ENCODE measurements at regions not wholly inside any gene's neighbourhood (a gene's known extent, or its start where the extent isn't known, plus 50 kb on each side); places are given as distances from the start of the nearest gene placed in this dataset.
"Not testable (repeated sequence)": the region's sequence is repeated elsewhere in the genome, so short reads cannot be mapped to it uniquely, and the experiment has no call there.

DNA sequence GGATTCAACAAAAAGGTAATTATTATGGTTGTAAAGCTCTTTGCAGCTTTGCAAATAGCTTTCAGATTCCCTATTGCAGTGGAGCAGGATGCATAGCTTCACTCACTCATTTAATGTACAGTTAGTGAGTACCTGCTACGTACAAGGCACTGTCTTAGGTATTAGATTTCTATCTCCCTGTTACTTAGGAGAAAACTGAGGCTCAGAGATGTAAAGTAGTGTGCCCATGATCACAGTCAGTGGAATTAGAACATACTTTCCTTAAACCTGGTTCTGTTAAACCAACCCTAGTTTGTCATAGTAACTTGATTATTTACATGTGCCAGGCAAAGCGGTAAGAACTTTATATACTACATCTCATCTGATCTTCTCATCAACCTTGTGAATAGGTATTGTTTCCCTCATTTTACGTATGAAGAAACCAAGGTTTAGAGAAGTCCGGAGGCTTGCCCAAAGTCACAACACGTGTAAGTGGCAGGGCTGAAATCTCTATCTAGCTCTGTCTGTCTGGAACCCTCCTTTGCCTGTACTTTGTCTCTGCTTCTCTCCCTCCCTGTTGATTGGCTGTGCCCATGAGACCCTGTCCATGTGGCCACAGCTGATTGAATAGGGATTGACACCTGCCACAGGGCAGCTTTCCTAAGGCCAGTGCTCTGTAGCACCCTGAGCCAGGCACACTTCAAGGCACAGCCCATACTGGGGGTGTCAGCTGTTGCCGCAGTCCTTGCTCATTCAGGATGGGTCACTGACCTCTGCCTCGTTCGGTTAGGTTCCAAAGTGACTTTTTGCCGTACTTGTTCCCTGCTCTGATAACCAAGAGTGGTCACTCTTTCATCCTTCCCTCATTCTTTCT lies 63.8 kb upstream of the PRSS23 start:
- no peaks in the 10 kb centered on the region for H3K9me2 ChIP-seq (replicated peaks; ENCODE audit: insufficient read depth)
- TF ChIP-seq, protein P1, sequence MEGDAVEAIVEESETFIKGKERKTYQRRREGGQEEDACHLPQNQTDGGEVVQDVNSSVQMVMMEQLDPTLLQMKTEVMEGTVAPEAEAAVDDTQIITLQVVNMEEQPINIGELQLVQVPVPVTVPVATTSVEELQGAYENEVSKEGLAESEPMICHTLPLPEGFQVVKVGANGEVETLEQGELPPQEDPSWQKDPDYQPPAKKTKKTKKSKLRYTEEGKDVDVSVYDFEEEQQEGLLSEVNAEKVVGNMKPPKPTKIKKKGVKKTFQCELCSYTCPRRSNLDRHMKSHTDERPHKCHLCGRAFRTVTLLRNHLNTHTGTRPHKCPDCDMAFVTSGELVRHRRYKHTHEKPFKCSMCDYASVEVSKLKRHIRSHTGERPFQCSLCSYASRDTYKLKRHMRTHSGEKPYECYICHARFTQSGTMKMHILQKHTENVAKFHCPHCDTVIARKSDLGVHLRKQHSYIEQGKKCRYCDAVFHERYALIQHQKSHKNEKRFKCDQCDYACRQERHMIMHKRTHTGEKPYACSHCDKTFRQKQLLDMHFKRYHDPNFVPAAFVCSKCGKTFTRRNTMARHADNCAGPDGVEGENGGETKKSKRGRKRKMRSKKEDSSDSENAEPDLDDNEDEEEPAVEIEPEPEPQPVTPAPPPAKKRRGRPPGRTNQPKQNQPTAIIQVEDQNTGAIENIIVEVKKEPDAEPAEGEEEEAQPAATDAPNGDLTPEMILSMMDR (IDR thresholded peaks at IDR 0.05; ENCODE audit: poor library complexity): no peak
- no peak for TF ChIP-seq EZH2phosphoT487 (IDR thresholded peaks at IDR 0.05; ENCODE audit: low read depth, severe bottlenecking, unreplicated experiment)
- TF ChIP-seq EZH2 (IDR thresholded peaks at IDR 0.05; ENCODE audit: borderline replicate concordance): no peak
- no peaks in the 10 kb centered on the region for H3K9me3 ChIP-seq (ENCODE audit: low read depth)
- DNase-seq (ENCODE audit: low spot score): no peak
- no peaks in the 10 kb centered on the region for H3K27me3 ChIP-seq
- 78% methylated on average over 9 of the region's 9 CpGs for WGBS (ENCODE audit: low lambda C conversion rate, missing lambda C conversion rate)
- H3K4me2 ChIP-seq: no peak overlapping the region
- no peak overlapping the region for H2AFZ ChIP-seq
- H3K4me1 ChIP-seq (ENCODE audit: insufficient read depth): peaks cover 40% of the 10 kb centered on the region
- no peak overlapping the region for H3K4me3 ChIP-seq
- no peaks in the 10 kb centered on the region for H3K79me2 ChIP-seq
- H3K27ac ChIP-seq: peak overlapping the region; percentile 48
- no peaks in the 10 kb centered on the region for H3K36me3 ChIP-seq (replicated peaks; ENCODE audit: insufficient read depth, low read depth)
- H4K20me1 ChIP-seq (ENCODE audit: insufficient read depth, poor library complexity, severe bottlenecking): no peaks in the 10 kb centered on the region

DNA sequence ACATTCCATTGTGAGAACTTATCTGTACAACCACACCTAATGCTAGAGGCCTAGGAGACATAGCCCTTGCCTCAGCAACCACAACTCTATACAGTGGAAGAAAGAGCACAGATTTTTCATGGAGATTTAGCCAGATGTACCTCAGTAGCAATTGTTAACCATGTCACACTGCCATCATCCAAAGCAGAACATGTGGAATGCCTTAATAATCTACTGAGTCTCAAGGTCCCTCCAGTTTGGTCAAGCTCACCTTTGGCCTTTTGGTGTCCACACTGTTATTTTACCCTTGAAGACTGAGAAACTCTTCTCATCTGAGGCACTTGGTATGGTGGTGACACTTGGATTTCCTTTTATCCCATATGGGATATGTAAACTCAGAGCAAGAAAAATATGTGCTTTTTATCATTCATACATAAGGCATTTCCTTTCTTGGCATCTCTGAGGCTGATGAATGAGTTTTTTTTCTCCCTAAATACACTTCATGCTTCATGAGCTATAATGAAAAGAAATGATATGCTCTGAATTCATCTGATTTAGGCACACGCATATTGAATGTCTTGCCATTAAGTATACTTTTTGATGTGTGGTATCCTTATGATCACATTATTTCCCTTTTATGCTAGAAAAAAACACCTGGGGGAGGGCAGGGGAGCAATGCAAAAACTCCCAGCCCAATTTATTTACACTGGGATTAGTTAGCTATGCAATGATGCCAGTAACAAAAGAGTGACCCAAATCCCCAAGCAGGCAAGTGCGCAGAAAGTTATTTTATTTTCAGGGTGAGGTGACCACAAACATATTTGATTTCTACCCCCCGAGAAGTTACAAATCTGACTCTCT lies 63.3 kb upstream of the ME3 start:
- Histone ChIP-seq H2AFZ (no peak overlapping the region), H3K4me1 (ENCODE audit: insufficient read depth) (peaks cover 32% of the 10 kb centered on the region), H3K4me2 (no peak overlapping the region), H3K4me3 (no peak overlapping the region), H3K36me3 (replicated peaks; ENCODE audit: insufficient read depth, low read depth) (no peaks in the 10 kb centered on the region), H3K9me3 (ENCODE audit: low read depth) (no peaks in the 10 kb centered on the region), H3K27me3 (no peaks in the 10 kb centered on the region), H3K27ac (peak overlapping the region; percentile 20), H3K9me2 (replicated peaks; ENCODE audit: insufficient read depth) (no peaks in the 10 kb centered on the region), H4K20me1 (ENCODE audit: insufficient read depth, poor library complexity, severe bottlenecking) (no peaks in the 10 kb centered on the region), H3K79me2 (no peaks in the 10 kb centered on the region)
- no peak for DNase-seq (ENCODE audit: low spot score)
- TF ChIP-seq EZH2 (IDR thresholded peaks at IDR 0.05; ENCODE audit: borderline replicate concordance): no peak
- TF ChIP-seq, protein P1 (IDR thresholded peaks at IDR 0.05; ENCODE audit: poor library complexity): no peak
- no peak for TF ChIP-seq EZH2phosphoT487 (IDR thresholded peaks at IDR 0.05; ENCODE audit: low read depth, severe bottlenecking, unreplicated experiment)
- WGBS (ENCODE audit: low lambda C conversion rate, missing lambda C conversion rate): 57% methylated on average over 3 of the region's 3 CpGs

DNA sequence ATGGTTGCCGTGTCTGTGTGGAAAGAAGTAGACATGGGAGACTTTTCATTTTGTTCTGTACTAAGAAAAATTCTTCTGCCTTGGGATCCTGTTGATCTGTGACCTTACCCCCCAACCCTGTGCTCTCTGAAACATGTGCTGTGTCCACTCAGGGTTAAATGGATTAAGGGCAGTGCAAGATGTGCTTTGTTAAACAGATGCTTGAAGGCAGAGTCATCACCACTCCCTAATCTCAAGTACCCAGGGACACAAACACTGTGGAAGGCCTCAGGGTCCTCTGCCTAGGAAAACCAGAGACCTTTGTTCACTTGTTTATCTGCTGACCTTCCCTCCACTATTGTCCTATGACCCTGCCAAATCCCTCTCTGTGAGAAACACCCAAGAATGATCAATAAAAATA lies 60.3 kb upstream of the ME3 start:
- not testable (repeated sequence) for H4K20me1 ChIP-seq (ENCODE audit: insufficient read depth, poor library complexity, severe bottlenecking); H3K4me2 ChIP-seq; H2AFZ ChIP-seq; H3K9me2 ChIP-seq (replicated peaks; ENCODE audit: insufficient read depth); H3K36me3 ChIP-seq (replicated peaks; ENCODE audit: insufficient read depth, low read depth); DNase-seq (ENCODE audit: low spot score); H3K27me3 ChIP-seq; H3K27ac ChIP-seq; H3K4me3 ChIP-seq; H3K79me2 ChIP-seq; H3K9me3 ChIP-seq (ENCODE audit: low read depth)
- no CpG with 5 or more reads among the region's 1 CpG for WGBS (ENCODE audit: low lambda C conversion rate, missing lambda C conversion rate)
- H3K4me1 ChIP-seq (ENCODE audit: insufficient read depth): peaks cover 13% of the 10 kb centered on the region

DNA sequence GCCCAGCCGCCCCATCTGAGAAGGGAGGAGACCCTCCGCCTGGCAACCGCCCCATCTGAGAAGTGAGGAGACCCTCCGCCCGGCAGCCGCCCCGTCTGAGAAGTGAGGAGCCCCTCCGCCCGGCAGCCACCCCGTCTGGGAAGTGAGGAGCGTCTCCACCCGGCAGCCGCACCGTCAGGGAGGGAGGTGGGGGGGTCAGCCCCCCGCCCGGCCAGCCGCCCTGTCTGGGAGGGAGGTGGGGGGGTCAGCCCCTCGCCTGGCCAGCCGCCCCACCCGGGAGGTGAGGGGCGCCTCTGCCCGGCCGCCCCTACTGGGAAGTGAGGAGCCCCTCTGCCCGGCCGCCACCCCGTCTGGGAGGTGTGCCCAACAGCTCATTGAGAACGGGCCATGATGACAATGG lies 59.9 kb upstream of the ME3 start:
- H3K4me1 ChIP-seq (ENCODE audit: insufficient read depth): peaks cover 13% of the 10 kb centered on the region
- H3K4me3 ChIP-seq; H3K9me2 ChIP-seq (replicated peaks; ENCODE audit: insufficient read depth); H3K4me2 ChIP-seq; H3K9me3 ChIP-seq (ENCODE audit: low read depth); H2AFZ ChIP-seq; H4K20me1 ChIP-seq (ENCODE audit: insufficient read depth, poor library complexity, severe bottlenecking); H3K36me3 ChIP-seq (replicated peaks; ENCODE audit: insufficient read depth, low read depth); H3K27ac ChIP-seq; H3K27me3 ChIP-seq; DNase-seq (ENCODE audit: low spot score); H3K79me2 ChIP-seq: not testable (repeated sequence)
- 100% methylated on average over 2 of the region's 27 CpGs for WGBS (ENCODE audit: low lambda C conversion rate, missing lambda C conversion rate)

DNA sequence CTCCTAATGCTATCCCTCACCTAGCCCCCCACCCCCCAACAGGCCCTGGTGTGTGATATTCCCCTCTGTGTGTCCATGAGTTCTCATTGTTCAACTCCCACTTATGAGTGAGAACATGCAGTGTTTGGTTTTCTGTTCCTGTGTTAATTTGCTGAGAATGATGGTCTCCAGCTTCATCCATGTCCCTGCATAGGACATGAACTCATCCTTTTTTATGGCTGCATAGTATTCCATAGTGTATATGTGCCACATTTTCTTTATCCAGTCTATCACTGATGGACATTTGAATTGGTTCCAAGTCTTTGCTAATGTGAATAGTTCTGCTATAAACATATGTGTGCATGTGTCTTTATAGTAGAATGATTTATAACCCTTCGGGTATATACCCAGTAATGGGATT lies 57.2 kb upstream of the ME3 start:
- H3K79me2 ChIP-seq; H2AFZ ChIP-seq; H3K4me1 ChIP-seq (ENCODE audit: insufficient read depth); H3K27me3 ChIP-seq; H3K27ac ChIP-seq; H3K9me2 ChIP-seq (replicated peaks; ENCODE audit: insufficient read depth); DNase-seq (ENCODE audit: low spot score); H3K36me3 ChIP-seq (replicated peaks; ENCODE audit: insufficient read depth, low read depth); H3K4me3 ChIP-seq; H3K9me3 ChIP-seq (ENCODE audit: low read depth); H4K20me1 ChIP-seq (ENCODE audit: insufficient read depth, poor library complexity, severe bottlenecking); H3K4me2 ChIP-seq: not testable (repeated sequence)
- 91% methylated on average over 1 of the region's 1 CpG for WGBS (ENCODE audit: low lambda C conversion rate, missing lambda C conversion rate)

Data from hepatocyte (in vitro differentiated cells).